ENCODE measurements at regions not wholly inside any gene's neighbourhood (a gene's known extent, or its start where the extent isn't known, plus 50 kb on each side); places are given as distances from the start of the nearest gene placed in this dataset.

DNA sequence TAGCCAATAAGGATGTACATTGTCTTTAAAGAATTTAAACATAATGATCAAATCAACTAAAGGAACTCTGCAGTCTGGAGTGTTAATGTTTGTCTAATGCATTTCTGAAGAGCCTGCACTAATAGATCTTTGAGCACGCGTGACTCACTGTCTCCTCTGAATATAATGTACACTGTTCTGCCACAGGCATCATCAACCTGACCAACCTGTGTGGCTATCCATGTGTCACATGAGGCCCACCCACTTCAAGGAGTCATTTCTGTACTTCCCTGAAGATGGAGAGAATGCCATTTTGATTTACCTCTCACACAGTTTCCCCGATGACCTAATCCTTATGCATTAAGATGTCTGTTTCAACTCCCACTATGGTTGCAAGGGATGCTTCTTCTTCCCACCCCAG lies 434.0 kb upstream of the SPHKAP start:
- Histone ChIP-seq H3K79me2 (ENCODE audit: control insufficient read depth, insufficient read depth, low read length) (no peaks in the 10 kb centered on the region), H3K4me3 (replicated peaks in 1 of 4; ENCODE audit: control extremely low read depth in 1 of 4, insufficient read depth in 1 of 4, low read depth in 3 of 4, low read length in 4 of 4) (no peak overlapping the region), H3K9ac (ENCODE audit: insufficient read depth, low read length) (no peak overlapping the region), H3K4me2 (ENCODE audit: extremely low read depth, insufficient read depth, low read length) (no peak overlapping the region), H3K36me3 (ENCODE audit: control insufficient read depth, insufficient read depth, low read length) (no peaks in the 10 kb centered on the region), H3K9me3 (ENCODE audit: control insufficient read depth, insufficient read depth, low read depth, low read length) (no peaks in the 10 kb centered on the region), H4K20me1 (ENCODE audit: control insufficient read depth, extremely low read depth, insufficient read depth, low read length) (no peaks in the 10 kb centered on the region), H2AFZ (ENCODE audit: low read length) (no peak overlapping the region), H3K4me1 (ENCODE audit: control insufficient read depth, extremely low read depth, insufficient read depth, low read length) (peaks cover 7% of the 10 kb centered on the region), H3K27me3 (ENCODE audit: control insufficient read depth, insufficient read depth, low read length) (no peaks in the 10 kb centered on the region), H3K27ac (ENCODE audit: insufficient read depth, low read length) (no peak overlapping the region)
- DNase-seq (ENCODE audit: low read depth in 2 of 2): peak in 1 of 2 donors; percentile 9
- TF ChIP-seq, protein P1, sequence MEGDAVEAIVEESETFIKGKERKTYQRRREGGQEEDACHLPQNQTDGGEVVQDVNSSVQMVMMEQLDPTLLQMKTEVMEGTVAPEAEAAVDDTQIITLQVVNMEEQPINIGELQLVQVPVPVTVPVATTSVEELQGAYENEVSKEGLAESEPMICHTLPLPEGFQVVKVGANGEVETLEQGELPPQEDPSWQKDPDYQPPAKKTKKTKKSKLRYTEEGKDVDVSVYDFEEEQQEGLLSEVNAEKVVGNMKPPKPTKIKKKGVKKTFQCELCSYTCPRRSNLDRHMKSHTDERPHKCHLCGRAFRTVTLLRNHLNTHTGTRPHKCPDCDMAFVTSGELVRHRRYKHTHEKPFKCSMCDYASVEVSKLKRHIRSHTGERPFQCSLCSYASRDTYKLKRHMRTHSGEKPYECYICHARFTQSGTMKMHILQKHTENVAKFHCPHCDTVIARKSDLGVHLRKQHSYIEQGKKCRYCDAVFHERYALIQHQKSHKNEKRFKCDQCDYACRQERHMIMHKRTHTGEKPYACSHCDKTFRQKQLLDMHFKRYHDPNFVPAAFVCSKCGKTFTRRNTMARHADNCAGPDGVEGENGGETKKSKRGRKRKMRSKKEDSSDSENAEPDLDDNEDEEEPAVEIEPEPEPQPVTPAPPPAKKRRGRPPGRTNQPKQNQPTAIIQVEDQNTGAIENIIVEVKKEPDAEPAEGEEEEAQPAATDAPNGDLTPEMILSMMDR (conservative IDR thresholded peaks at IDR 0.05 in 1 of 2, IDR thresholded peaks at IDR 0.05 in 1 of 2; ENCODE audit: low read depth in 1 of 2, low read length in 2 of 2): no peak
- TF ChIP-seq EZH2 (IDR thresholded peaks at IDR 0.05; ENCODE audit: low read length, missing control alignments): no peak

DNA sequence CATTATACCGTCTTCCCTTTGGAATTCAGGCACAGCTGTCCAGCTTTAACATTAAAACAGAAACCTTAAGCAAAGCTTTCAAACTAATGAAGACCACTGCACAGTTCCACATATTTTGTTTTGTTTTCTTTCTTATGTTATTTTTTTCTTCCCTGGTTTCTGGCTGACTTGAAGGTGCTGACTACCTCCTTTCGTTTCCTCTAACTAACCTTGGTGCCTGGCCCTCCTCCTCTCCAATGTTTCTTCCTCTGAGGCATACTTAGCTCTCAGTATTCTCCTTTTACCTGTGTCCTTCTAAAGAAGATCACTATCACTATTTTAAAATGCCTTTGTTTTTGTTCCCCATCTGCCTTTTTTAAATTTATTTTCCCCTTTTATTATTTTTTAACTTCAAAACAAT lies 433.3 kb upstream of the SPHKAP start:
- Histone ChIP-seq H3K4me1 (ENCODE audit: control insufficient read depth, extremely low read depth, insufficient read depth, low read length) (peaks cover 7% of the 10 kb centered on the region), H3K9me3 (ENCODE audit: control insufficient read depth, insufficient read depth, low read depth, low read length) (no peaks in the 10 kb centered on the region), H3K27me3 (ENCODE audit: control insufficient read depth, insufficient read depth, low read length) (no peaks in the 10 kb centered on the region), H3K79me2 (ENCODE audit: control insufficient read depth, insufficient read depth, low read length) (no peaks in the 10 kb centered on the region), H3K9ac (ENCODE audit: insufficient read depth, low read length) (no peak overlapping the region), H4K20me1 (ENCODE audit: control insufficient read depth, extremely low read depth, insufficient read depth, low read length) (no peaks in the 10 kb centered on the region), H3K4me2 (ENCODE audit: extremely low read depth, insufficient read depth, low read length) (no peak overlapping the region), H3K4me3 (replicated peaks in 1 of 4; ENCODE audit: control extremely low read depth in 1 of 4, insufficient read depth in 1 of 4, low read depth in 3 of 4, low read length in 4 of 4) (no peak overlapping the region), H3K36me3 (ENCODE audit: control insufficient read depth, insufficient read depth, low read length) (no peaks in the 10 kb centered on the region), H2AFZ (ENCODE audit: low read length) (no peak overlapping the region), H3K27ac (ENCODE audit: insufficient read depth, low read length) (no peak overlapping the region)
- no peak for DNase-seq (ENCODE audit: low read depth in 2 of 2)
- no peak for TF ChIP-seq EZH2 (IDR thresholded peaks at IDR 0.05; ENCODE audit: low read length, missing control alignments)
- TF ChIP-seq, protein P1 (conservative IDR thresholded peaks at IDR 0.05 in 1 of 2, IDR thresholded peaks at IDR 0.05 in 1 of 2; ENCODE audit: low read depth in 1 of 2, low read length in 2 of 2): no peak

DNA sequence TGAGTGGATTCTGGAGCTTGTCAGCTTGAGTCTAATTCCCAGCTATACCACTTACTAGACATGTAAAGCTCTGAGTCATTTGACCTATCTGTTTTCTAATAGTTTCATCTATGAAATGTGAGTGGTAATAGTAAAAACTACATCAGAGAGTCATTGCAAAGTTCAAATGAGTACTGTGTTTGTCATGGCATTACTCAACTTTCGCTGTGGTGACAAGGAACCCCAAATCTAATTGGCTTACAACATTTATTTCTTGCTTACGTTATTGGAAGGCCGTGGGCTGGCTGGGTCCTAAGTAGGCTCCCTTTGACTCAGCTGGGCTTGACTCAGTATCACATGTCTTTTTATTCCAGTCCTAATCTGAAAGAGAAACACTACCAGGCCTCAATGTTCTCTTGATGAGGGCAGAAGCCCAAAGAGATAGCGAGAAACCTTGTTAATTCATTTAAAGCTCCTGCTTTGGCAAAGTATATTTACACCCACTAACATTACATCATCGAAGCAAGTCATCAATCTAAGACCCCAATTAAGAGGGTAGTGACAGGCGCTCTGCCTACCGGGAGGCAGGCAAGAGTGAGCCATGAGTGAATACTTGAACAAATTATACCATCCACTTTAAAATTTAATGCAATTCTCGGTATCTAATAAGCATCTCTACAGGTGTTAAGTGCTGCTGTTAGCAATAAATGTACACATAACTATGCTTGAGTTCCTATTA lies 431.8 kb upstream of the SPHKAP start:
- Histone ChIP-seq H3K4me2 (ENCODE audit: extremely low read depth, insufficient read depth, low read length) (peak overlapping the region; percentile 26), H4K20me1 (ENCODE audit: control insufficient read depth, extremely low read depth, insufficient read depth, low read length) (no peaks in the 10 kb centered on the region), H3K9ac (ENCODE audit: insufficient read depth, low read length) (no peak overlapping the region), H3K4me3 (replicated peaks in 1 of 4; ENCODE audit: control extremely low read depth in 1 of 4, insufficient read depth in 1 of 4, low read depth in 3 of 4, low read length in 4 of 4) (no peak overlapping the region), H3K27me3 (ENCODE audit: control insufficient read depth, insufficient read depth, low read length) (no peaks in the 10 kb centered on the region), H3K9me3 (ENCODE audit: control insufficient read depth, insufficient read depth, low read depth, low read length) (no peaks in the 10 kb centered on the region), H2AFZ (ENCODE audit: low read length) (no peak overlapping the region), H3K4me1 (ENCODE audit: control insufficient read depth, extremely low read depth, insufficient read depth, low read length) (peaks cover 7% of the 10 kb centered on the region), H3K36me3 (ENCODE audit: control insufficient read depth, insufficient read depth, low read length) (no peaks in the 10 kb centered on the region), H3K79me2 (ENCODE audit: control insufficient read depth, insufficient read depth, low read length) (no peaks in the 10 kb centered on the region), H3K27ac (ENCODE audit: insufficient read depth, low read length) (peak overlapping the region; percentile 82)
- TF ChIP-seq, protein P1 (conservative IDR thresholded peaks at IDR 0.05 in 1 of 2, IDR thresholded peaks at IDR 0.05 in 1 of 2; ENCODE audit: low read depth in 1 of 2, low read length in 2 of 2): no peak
- TF ChIP-seq EZH2 (IDR thresholded peaks at IDR 0.05; ENCODE audit: low read length, missing control alignments): no peak
- DNase-seq (ENCODE audit: low read depth in 2 of 2): peak; percentile 86 to 98
